Left kidney (tissue), 1 donor: ENCODE measurements at regions not wholly inside any gene's neighbourhood (a gene's known extent, or its start where the extent isn't known, plus 50 kb on each side); places are given as distances from the start of the nearest gene placed in this dataset.

Experiments used
- DNase-seq: peaks from one replicate; pipeline ENCODE4 v3.0.0-alpha.2; 2013

GRCh38 chr4:173845580-173845979 lies 315.6 kb upstream of the HAND2 start:
- DNase-seq: no peak

- DNase-seq: no peak
Observed at GRCh38 chr4:173839865-173840264, 309.8 kb upstream of the HAND2 start.

- DNase-seq: no peak
Observed at GRCh38 chr4:173837517-173837916, 307.5 kb upstream of the HAND2 start.

DNA sequence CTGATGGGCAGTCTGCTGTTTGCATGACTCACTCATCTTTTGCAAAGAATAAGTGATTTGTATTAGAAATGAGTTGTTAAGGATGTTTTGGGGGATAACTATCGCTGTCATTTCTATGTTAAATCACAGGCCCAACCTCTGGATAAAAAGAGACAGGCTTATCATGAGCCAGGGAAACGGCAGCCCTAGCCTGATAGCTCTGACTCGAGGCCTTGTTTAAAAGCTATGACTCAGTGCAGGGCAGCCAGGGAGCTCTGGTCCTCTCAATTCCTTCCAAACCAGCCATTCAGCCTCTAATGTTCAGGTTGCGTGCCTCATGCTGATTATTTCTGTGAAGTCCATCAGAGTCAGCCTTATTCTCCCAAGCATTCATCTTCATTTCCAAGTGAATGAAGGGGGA lies 305.9 kb upstream of the HAND2 start:
- no peak for DNase-seq

DNA sequence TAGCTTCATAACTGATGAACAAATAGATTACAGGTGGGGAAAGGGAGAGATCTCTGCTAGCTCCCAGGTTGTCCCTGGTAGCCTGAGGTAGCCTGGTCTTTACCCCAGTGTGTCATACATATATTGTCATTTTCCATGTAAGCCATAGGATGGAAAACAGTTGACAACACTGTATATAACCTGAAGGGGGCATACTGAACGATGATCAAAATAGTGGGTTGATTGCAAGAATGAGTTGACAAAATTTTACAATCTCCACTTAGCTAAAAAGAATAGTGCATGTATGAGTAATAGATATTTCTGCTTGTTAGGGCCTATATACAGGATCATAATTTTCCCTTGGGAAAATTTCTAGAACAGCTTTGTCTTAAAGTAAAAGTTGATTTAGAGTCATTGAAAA lies 304.1 kb upstream of the HAND2 start:
- DNase-seq: no peak

GRCh38 chr4:173829565-173829964 lies 299.5 kb upstream of the HAND2 start:
- no peak for DNase-seq

DNA sequence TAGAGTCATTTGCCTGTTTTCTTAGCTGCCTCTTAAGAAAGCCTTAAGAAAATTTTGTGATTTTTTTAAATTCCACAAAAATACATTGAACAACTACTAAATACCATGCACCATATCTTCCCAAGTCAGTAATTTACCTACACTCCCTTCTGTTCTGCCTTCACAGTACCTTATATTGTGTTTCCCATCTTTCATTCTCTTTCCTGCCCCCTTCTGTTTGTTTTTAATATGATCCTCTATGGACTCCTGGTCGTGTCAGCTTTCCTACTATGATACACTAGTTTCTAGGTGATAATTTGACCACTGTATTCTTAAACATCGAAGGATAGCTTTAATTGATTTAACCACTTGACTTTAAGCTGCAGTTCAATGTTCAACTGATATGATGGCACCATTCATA lies 297.7 kb upstream of the HAND2 start:
- no peak for DNase-seq

DNA sequence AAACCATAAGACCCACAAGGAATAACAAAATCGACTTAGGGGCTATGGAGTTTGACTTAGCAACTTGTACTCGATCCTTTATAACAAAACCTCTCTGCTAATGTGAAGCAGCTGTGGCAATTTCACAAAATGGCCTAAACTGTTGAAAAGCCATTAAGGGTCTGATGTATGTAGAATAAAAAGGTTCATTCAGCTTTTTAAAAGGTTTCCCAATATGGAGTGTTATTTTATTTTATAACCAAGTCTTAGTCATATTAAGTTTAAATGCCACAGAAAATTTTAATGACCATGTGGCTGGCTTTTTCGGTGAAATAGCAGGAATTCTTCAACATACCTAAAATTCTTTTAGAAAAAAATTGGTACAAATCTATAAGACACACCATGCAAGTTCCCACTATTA lies 291.8 kb upstream of the HAND2 start:
- no peak for DNase-seq

DNA sequence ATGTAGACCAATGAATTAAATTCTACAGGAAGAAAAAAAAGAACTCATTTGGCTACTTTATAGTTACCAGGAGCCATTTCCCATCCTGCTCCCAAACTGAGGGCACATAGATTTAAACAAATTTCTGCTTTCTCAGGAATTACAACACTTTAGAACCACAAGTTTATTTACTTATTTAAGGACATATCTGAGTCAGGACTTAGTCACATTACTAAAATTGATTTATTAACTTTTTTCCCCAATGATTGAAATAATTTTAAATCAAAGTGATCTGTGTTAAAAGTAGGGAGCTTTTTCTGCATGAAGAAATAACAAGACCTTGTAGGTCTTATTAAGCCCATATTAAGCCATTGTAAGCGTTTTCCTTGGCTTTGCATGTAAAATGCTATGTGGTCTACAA lies 291.0 kb upstream of the HAND2 start:
- DNase-seq: no peak

- DNase-seq: peak; percentile 6
Observed at GRCh38 chr4:173807347-173807746, 277.3 kb upstream of the HAND2 start.

- no peak for DNase-seq
Observed at GRCh38 chr4:173805884-173806283, 275.9 kb upstream of the HAND2 start.

DNA sequence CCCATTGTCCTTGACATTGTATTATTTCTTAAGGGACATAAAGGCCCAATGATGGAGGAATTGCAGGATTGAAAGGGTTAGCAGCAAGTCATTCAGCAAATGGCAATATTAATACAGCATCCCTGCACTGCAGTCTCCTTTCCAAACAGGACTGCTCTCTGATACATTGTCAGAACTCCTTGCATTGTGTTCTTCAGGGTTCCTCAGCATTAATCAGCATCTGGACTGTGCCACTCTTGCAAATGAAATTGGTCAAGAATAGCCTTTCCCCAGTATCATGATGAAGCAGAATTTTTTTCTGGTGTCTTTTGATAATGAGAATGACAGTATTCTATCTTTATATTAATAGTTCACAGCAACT lies 272.6 kb upstream of the HAND2 start:
- DNase-seq: no peak

- DNase-seq: no peak
Observed at GRCh38 chr4:173801876-173802661, 272.0 kb upstream of the HAND2 start.

DNA sequence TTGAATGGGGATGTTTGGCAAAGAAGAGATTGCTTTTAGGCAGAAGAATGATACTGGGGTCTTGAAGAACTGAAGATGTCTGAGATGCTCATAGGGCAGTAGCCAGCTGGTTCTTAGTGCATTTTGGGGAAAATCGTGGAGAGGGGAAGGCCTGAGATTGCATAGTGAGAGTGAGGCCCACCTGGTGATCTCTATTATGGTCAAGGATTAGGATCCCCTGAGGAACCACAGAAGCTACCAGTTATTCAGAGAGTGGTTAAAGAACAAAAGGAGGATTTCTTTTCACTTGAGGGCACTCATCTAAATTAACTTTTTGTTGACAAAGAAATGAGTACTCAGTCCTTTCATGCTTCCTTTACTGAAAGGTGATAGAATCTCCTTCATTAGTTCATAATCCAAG lies 271.3 kb upstream of the HAND2 start:
- DNase-seq: no peak

GRCh38 chr4:173797296-173797695 lies 267.3 kb upstream of the HAND2 start:
- no peak for DNase-seq

DNA sequence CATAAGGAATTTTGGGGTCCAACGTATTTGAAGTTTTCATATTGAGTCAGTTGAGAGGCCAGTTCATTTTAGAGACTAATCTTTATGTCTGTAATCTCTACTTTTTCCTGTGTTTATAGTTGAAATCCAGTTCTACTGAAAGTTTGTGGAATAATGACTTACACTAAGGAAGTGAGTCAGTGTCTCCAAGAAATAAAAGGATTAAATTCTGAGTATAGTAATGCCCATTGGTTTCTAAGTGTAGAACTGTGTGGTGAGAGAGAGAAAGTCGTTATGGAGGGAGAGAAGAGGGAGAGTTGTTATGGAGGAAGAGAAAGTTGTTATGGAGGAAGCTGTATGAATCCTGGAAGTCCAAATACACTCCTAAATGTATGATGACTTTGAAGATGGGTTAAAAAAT lies 264.6 kb upstream of the HAND2 start:
- no peak for DNase-seq

DNA sequence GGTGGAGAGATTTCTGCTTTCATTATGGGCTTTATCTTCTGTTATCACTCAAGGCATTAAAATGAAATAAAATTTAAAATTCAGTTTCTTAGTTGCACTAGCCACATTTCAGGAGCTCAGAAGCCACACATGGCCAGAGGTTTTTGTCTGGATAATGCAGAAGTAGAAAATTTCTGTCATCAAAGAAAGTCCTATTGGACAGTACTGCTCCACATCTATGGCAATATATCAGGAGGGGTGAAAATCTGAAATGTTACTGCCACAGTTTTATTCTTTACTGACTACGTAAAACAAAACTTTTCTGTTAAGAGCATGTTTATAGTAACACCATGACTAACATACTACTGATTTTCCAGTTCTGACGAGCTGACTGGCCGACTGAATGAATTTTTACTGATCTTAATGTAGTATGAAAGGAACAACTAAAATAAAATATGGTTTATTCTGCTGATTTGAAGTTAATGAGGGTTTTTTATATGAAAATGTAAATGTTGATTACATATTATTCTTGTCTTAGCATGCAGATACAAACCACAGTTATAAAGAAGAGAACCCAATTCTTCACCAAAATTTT lies 264.0 kb upstream of the HAND2 start:
- no peak for DNase-seq

DNA sequence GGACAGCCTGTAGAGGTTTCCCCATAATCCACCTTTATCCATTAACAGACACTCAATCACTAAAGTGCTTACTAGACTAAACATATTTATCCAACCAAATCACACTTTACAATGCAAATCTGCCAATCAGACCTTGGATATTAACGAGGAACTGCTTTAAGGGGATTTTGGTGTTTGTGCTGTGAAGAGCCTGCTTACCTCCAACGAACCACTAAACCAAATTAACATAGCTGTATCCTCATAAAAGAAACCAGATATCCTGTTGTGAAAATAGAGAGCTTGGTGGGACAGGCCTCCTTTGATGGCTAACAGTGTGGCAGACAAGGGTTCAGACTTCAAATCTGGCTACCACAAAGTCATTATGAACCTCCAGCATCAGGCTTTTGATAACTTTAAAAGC lies 252.6 kb upstream of the HAND2 start:
- DNase-seq: no peak

DNA sequence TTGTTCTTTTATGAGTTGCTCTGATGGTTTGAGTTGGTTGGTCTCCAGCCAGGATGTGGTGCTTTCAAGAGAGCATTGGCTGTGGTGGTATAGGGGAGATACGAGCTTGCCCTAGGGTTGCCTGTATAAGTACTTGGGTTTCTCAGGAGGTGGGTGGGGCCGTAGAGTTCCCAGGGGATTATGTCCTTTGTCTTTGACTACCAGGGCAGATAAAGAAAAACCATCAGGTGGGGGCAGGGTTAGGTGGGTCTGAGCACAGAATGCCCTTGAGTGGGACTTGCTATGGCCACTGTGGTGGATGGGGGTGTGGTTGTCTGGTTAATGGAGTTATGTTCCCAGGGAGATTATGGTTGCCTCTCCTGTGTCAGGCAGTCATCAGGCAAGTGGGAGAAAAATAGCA lies 247.9 kb upstream of the HAND2 start:
- no peak for DNase-seq

- DNase-seq: no peak
Observed at GRCh38 chr4:173777421-173777820, 247.4 kb upstream of the HAND2 start.

DNA sequence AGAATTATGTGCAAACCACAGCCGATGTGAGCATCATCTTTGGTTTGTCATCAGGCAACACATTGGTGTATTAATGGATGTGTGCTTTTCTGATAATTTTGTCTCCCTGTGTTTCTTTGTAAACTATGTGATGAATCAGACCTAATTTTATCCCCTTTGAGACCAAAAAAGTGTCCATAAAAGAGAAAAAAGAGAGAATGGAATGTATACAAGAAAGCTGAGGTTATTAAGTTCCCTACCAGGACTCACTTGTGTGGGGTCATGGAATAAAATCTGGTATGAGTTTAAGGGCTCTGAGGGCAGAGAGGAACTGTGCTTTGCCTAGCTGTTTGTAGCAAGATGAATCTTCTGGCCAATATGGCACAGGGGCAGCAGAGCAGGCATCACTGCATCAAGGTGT lies 239.5 kb upstream of the HAND2 start:
- DNase-seq: no peak

- no peak for DNase-seq
Observed at GRCh38 chr4:173767650-173768049, 237.6 kb upstream of the HAND2 start.

- DNase-seq: peak; percentile 37
Observed at GRCh38 chr4:173766171-173766600, 236.2 kb upstream of the HAND2 start.

- DNase-seq: no peak
Observed at GRCh38 chr4:173765751-173766150, 235.7 kb upstream of the HAND2 start.
